Hematopoietic multipotent progenitor cell (in vitro differentiated cells): ENCODE measurements at regions not wholly inside any gene's neighbourhood (a gene's known extent, or its start where the extent isn't known, plus 50 kb on each side); places are given as distances from the start of the nearest gene placed in this dataset.
"Not testable (repeated sequence)": the region's sequence is repeated elsewhere in the genome, so short reads cannot be mapped to it uniquely, and the experiment has no call there.

Source experiments
- DNase-seq, 3 donors: peaks; one replicate each; pipeline ENCODE4 v3.0.0-alpha.2; 2011 to 2015; ENCODE audit warnings: low read depth in 2 of 3, low spot score in 2 of 3

DNA sequence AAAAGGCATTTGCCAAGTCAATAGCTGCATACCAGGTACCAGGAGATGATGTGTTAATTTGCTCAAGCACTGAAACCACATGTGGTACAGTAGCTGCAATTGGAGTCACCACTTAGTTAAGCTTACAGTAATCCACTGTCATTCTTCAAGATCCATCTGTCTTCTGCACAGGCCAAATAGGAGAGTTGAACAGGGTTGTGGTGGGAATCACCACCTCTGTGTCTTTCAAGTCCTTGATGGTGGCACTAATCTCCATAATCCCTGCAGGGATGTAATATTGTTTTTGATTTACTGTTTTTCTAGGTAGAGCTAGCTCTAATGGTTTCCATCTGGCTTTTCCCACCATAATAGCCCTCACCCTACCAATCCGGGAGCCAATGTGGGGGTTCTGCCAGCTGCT is 91.9 kb downstream of the FCRL5 start:
- DNase-seq: no peak

DNA sequence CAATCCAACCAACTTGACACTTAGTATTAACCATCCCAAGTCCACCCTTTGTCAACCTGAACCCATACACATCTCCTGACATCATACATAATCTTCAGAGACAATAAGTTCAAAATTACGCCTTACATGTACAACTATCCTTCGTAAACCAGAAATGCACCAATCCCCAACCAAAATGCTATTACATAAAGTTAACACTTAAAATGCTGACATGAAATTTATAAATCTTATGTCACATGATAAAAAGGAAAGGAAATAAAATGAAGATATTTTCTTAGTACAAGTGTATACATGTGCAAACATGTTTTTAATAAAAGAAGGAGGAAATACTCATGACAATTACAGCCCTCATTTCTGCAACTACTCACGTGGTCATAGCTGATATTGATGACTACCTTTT is 95.0 kb downstream of the FCRL5 start:
- no peak for DNase-seq

DNA sequence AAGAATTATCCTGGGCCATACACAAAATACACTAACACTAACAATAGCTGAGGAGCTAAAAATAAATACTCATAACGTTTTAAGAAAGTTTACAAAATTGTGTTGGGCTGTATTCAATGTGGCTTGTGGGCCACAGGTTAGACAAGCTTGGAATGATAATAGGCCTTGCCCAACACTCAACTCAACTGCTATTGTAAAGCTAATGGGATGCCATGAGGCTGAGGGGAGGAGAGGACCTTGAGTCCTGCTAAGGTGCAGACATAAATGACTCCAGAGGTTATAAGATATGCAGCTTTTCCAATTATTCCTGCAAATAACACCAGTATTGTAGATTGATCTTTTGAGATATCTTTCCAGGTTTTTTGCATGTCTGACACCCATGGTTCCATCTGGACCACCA is 97.0 kb downstream of the FCRL5 start:
- no peak for DNase-seq

DNA sequence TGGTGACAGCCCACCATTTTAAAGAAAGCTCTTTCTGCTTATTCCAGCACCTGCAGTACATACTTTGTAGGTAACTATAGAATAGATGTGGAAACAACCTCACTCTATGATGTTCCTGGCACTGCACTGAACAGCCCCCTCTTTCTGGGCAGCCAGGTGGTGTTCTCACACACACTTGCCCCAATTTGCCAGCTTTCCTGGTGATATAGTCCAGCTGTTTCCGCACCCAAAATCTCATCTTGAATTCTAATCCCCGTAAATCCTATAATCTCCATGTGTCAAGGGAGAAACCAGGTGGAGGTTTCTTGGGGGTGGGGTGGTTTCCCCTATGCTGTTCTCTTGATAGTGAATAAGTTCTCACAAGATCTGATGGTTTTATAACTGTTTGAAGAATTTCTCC is 102.2 kb downstream of the FCRL5 start:
- no peak for DNase-seq

DNA sequence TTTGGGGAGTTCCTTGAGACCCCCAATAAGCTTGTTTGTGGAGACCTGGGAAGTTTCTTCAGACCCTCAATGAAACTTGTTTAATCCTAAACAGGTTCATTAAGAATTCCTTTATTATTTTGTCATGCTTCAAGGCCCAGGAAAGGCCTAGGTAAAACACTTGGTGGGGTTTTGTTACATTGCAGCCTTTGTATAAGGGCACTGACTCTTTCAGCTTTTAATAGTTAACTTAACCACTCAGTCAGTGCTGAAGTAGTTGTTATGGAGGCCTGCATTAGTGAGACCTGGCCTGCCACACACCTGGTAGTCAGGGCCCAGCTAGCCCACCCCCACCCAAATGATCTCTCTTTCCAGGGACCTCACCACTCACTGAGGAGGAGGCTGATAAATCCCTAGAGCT is 103.7 kb downstream of the FCRL5 start:
- no peak for DNase-seq

DNA sequence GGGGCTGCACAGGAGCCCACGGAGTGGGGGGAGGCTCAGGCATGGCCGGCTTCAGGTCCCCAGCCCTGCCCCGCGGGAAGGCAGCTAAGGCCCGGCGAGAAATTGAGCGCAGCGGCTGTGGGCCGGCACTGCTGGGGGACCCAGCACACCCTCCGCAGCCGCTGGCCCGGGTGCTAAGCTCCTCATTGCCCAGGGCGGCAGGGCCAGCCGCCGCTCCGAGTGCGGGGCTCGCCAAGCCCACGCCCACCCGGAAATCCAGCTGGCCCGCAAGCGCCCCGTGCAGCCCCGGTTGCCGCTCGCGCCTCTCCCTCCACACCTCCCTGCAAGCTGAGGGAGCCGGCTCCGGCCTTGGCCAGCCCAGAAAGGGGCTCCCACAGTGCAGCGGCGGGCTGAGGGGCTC is 106.0 kb downstream of the FCRL5 start:
- not testable (repeated sequence) for DNase-seq

DNA sequence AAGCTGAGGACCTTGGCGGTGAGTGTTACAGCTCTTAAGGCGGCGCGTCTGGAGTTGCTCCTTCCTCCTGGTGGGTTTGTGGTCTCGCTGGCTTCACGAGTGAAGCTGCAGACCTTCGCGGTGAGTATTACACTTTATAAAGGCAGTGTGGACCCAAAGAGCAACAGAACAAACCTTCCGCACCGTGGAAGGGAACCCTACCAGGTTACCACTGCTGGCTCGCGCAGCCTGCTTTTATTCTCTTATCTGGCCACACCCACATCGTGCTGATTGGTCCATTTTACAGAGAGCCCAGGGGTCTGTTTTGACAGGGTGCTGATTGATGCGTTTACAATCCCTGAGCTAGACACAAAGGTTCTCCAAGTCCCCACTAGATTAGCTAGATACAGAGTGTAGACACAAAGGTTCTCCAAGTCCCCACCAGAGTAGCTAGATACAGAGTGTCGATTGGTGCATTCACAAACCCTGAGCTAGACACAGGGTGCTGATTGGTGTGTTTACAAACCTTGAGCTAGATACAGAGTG is 106.6 kb downstream of the FCRL5 start:
- not testable (repeated sequence) for DNase-seq

DNA sequence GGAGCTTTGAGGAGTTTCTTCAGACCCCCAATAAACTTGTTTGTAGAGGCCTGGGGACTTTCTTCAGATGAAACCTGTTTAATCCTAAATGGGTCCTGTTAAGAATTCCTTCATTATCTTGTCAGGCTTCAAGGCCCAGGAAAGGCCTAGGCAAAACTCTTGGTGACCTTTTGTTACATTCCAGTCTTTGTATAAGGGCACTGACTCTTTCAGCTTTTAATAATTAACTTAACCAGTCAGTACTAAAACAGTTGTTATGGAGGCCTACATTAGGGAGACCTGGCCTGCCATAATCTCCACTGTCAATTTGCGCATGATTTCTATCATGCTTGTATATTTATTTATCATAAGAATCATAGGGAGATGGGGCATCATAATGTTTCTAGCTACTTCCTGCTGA is 110.2 kb downstream of the FCRL5 start:
- DNase-seq: no peak

DNA sequence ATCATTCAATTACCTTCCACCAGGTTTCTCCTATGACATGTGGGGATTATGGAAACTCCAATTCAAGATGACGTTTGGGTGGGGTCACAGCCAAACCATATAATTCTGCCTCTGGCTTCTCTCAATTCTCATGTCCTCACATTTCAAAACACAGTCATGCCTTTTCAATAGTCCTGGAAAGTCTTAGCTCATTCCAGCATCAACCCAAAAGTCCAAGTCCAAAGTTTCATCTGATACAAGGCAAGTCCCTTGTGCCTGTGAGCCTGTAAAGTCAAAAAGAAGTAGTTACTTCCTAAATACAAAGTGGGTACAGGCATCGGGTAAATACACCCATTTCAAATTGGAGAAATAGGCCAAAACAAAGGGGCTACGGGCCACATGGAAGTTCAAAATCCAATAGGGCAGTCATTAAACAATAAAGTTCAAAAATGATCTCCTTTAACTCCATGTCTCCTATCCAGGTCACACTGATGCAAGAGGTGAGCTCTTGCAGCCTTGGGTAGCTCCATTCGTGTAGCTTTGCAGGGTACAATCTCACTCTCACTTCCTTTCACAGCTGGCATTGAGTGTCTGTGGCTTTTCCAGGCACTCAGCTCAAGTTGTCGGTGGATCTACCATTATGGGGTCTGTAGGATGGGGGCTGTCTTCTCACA is 112.9 kb downstream of the FCRL5 start:
- no peak for DNase-seq

DNA sequence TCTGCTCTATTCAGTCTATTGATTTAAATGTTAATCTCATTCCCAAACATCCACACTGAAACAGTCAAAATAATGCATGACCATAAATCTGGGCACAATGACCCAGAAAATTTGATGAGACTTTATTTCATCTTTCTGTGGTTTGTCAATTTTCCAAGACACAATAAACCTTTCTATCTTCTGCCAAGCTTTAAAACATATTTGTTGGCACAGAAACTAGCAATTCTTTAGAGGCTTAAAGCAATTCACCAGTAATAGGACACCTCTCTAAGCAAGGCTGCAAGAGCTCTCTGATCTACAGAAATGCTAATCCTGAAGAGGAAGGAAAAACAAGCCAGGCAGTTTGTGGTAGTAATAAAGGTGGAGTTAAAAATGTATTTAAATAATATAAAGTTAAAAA is 113.7 kb downstream of the FCRL5 start:
- no peak for DNase-seq

DNA sequence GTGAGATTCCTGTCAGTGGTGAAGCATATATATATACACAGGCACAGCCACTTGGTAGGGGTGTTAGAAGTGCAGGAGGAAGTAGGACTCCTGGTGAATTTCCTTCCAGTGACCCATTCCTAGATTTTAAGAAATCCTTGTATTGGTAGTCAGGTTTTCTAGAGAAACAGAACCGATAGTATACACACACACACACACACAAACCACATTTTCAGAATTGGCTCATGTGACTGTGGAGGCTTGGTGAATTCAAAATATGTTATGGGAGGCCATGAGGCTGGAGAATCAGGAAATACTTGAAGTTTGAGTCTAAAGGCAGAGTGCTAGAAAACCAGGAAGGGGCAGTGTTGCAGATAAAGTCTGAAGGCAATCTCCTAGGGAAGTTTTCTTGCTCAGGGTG is 114.2 kb downstream of the FCRL5 start:
- DNase-seq: no peak

DNA sequence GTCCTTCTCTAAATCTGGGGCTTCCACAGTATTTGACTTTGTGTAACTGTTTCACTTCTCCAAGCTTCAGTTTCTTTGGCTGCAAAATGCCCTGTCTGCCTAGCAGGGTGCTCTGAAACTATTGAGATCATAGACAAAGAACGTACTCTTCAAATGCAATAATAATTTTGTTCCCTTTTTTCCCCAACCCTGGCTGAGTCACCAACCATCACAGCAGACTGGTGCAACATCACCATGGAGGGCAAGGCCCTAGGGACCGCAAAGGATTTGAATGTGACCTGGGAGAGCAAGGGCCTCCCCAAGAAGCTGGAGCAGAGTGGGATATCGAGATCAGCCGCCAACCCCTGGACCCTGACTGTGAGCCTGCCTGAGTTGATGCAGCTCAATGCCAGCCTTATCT is 115.0 kb downstream of the FCRL5 start:
- no peak for DNase-seq

DNA sequence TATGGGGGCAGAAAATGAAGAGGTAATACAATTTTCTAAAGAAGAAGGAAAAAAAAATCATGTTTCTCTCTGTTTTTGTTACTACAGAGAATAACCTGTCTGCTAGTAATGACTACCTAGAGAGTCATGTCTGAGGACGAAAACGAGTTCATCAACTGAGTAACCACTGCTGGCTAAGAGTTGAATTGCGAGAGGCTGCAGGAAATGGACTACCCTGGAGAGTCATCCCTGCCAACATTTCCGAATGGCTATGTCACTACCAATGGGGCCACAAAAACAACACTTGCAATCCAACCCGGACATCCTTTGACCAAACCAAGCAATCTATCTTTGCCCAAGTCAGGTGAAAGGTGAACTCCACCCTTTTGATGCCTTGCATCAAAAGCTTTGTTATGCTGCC is 120.6 kb downstream of the FCRL5 start:
- no peak for DNase-seq

DNA sequence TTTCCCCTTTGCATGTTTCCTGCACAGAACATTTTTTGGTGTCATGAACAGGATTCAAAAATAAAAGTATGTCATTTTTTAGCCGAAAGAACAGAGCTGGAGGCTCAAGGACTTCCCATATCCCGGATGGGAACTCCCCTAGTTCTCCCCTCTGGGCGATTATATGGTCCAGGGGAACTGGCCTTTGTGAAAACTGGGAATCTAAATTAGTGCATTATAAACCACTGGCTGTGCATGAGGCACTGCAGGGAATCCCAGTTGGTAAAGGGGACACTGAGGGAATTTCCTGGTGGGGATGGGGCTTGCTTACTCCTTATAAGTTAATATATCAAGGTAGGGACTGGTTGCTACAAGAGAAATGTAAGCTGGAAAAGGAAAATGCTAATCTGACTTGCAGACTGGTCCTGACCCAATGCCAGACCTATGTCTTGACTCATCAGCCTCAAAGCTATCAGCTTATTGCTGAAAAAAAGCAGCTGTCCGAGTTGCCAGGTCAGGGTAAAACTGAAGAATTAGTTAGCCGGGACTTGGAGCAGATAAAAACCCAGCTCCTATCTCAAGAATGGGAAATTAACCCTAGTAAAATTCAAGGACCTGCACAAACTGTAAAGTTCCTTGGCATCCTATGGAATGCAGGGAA is 122.6 kb downstream of the FCRL5 start:
- no peak for DNase-seq

DNA sequence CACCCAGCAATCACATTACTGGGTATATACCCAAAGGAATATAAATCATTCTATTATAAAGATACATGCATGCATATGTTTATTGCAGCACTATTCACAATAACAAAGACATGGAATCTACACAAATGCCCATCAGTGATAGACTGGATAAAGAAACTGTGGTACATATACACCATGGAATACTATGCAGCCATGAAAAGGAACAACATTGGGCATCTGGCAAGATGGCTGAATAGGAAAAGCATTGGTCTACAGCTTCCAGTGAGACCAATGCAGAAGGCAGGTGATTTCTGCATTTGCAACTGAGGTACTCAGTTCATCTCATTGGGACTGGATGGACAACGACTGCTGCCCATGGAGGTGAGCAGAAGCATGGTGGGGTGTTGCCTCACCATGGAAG is 128.6 kb downstream of the FCRL5 start:
- not testable (repeated sequence) for DNase-seq

DNA sequence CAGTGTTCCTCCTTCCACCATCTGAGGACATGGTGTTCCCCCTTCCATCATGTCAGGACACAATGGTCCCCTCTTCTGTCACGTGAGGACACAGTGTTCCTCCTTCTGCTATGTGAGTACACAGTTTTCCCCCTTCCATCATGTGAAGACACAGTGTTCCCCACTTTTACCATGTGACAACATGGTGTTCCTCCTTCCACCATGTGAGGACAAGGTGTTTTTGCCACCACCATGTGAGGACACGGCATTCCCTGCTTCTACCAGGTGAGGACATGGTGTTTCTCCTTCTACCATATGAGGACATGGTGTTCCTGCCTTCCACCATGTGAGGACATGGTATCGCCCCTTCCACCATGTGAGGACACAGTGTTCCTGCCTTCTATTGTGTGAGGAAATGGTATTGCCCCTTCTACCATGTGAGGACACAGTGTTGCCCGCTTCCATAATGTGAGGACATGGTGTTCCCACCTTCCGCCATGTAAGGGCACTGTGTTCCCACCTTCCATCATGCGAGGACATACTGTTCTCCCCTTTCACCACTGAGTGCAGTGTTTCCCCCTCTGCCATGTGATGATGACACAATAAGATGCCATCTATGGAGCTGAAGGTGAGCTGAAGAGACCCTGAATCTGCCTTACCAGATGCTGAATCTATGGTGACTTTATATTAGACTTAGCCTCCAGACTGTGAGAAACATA is 132.3 kb downstream of the FCRL5 start:
- no peak for DNase-seq

DNA sequence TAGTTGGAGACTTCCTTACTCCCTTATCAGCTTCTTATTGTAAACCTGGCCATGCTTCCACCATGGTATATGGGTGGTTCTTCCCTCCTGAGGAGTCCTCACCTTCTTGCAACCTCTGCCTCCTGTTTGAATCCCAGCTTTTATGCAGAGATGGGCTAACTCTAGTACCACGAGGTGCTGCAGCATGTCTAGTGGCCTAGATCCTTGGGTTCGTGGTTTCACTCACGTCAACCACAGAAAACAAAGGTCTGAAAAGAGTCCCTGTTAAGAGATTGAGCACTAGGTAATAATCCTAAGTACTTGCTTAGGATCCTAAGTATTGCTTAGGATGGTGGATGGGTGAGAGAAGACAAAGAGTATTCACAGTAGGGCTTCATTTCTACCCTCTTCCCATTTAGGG is 133.7 kb downstream of the FCRL5 start:
- no peak for DNase-seq

DNA sequence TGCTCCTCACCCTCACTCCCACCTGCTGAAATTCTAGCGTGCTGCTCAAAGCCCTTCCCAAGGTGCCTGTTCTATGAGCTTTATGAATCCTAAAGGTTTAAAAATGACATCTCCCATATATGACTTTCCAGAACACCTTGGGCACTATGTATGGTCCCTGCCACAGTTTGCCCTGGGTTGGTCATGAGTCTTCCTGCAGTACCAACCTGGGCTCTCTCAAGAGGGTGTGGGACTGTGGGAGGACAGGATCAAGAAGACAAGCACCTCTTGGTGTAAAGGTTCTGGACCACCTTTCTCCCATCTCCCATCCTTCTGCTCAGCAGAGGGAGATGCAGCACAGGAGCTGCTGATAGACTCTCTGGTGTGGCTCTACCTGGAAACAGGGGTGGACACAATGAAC is 134.1 kb downstream of the FCRL5 start:
- no peak for DNase-seq

DNA sequence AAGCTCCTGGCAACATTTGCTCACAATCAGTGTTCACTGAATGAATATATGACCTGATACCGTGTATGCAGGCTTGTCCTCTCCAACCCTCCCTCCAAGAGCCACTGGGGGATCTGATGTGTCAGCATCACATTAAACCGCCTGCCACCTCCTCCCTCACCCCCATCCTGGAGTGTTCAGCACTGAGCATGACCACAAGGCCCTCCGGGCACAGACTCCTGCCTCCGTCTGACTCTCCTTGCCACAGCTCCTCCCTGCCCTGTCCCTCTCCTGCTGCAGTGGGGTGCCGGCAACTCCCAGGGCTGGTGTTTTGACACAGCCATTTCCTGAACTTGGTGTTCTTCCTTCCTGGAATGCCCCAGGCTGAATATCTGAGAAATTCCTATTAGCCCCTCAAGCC is 136.7 kb downstream of the FCRL5 start:
- peak in 1 of 3 donors; percentile 24 for DNase-seq

DNA sequence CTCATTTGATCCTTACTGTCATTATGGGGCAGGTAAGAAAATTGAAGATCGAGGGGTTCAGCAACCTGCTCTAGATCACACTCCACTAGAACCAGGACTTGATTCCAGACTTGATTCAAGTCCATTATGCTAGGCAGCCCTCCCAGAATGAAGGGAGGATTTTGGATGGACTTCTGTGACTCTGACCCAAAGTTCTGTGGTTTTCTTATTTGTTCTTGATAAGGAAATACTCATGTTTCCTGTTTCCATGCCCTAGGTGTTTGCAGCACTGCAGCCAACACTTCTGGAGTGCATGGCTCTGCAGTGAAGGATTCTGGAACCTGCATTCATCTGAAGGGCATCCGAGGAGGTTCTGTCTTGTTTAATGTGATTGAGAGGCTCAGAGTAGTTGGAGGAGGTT is 140.0 kb downstream of the FCRL5 start:
- DNase-seq: no peak

DNA sequence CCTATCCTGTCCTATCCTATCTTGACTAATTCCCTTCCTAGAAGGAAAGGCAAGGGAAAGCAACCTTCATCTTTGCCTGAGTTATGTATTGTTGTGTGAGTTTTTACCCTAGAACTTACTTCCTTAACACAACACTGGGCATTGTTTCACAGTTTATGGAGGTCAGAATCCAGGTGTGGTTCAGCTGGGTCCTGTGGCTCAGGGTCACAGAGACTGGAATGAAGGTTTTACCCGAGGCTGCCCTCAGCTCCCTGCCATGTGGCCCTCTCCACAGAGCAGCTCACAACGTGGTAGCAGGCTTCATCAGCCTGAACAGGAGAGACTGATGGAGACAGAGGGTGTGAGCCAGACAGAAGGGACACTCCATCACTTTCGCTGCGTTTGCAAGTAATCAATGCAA is 140.5 kb downstream of the FCRL5 start:
- DNase-seq: no peak

DNA sequence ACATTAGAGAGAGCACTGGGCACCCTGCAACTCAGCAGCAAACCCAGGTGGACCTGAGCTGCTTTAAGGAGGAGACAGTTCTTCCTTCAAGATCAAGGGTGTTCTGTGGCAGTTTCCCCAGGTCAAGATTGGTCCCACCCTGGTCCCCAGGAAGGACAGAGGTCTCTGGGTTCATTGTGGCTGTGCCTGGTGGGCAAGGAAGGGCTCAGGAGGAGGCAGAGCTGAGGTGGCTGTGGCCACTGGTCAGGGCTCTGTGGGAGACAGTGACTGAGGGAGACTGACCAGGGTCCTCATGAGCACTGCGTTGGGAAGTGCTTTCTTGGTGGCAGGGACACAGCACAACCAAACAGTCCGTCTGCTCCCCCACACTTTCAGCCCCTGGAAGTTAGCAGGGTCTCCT is 141.3 kb downstream of the FCRL5 start:
- no peak for DNase-seq
